NT2/D1 (cell line): ENCODE measurements at regions not wholly inside any gene's neighbourhood (a gene's known extent, or its start where the extent isn't known, plus 50 kb on each side); places are given as distances from the start of the nearest gene placed in this dataset.

Experiments
- DNase-seq: peaks from one replicate; pipeline ENCODE4 v3.0.0-alpha.2; 2011; ENCODE audit warnings: low read depth, low spot score
- H3K27me3 ChIP-seq: 2 replicates; pipeline ENCODE4 v1.6.0; 2011; ENCODE audit warnings: mild to moderate bottlenecking; ENCODE audit not compliant: insufficient read length, insufficient read depth
- H3K36me3 ChIP-seq: 2 replicates; pipeline ENCODE4 v1.6.1; 2011; ENCODE audit warnings: mild to moderate bottlenecking, low read length, mixed read lengths; ENCODE audit not compliant: insufficient read depth, insufficient read length
- H3K4me1 ChIP-seq: 2 replicates; pipeline ENCODE4 v1.5.1; 2011; ENCODE audit not compliant: insufficient read depth, insufficient read length
- H3K4me3 ChIP-seq: 2 replicates; pipeline ENCODE4 v1.5.1; 2011; ENCODE audit warnings: low read depth; ENCODE audit not compliant: insufficient read length
- H3K9ac ChIP-seq: 2 replicates; pipeline ENCODE4 v1.6.0; 2011; ENCODE audit warnings: low read depth; ENCODE audit not compliant: insufficient read length
- H3K9me3 ChIP-seq: 2 replicates; pipeline ENCODE4 v1.5.1; 2011; ENCODE audit warnings: mild to moderate bottlenecking, low read length; ENCODE audit not compliant: insufficient read depth
- SUZ12 ChIP-seq: IDR thresholded peaks from 2 replicates; pipeline ENCODE4 v1.6.1; 2011; ENCODE audit not compliant: insufficient read length, insufficient read depth; ENCODE audit errors: extremely low read depth
- YY1 ChIP-seq: IDR thresholded peaks from 2 replicates; pipeline ENCODE4 v1.6.1; 2011; ENCODE audit not compliant: insufficient read length, insufficient read depth
- ZNF274 ChIP-seq: IDR thresholded peaks from 2 replicates; pipeline ENCODE4 v1.6.1; 2011; ENCODE audit warnings: mild to moderate bottlenecking, low read depth, low read length

GRCh38 chr4:122259849-122260248 lies 107.7 kb downstream of the BLTP1 start:
- Histone ChIP-seq H3K27me3 (no peaks in the 10 kb centered on the region), H3K4me3 (no peak overlapping the region), H3K9ac (no peak overlapping the region), H3K9me3 (no peaks in the 10 kb centered on the region), H3K4me1 (no peaks in the 10 kb centered on the region), H3K36me3 (peaks cover 48% of the 10 kb centered on the region)
- TF ChIP-seq ZNF274 (no peak), SUZ12 (no peak)
- DNase-seq: no peak

DNA sequence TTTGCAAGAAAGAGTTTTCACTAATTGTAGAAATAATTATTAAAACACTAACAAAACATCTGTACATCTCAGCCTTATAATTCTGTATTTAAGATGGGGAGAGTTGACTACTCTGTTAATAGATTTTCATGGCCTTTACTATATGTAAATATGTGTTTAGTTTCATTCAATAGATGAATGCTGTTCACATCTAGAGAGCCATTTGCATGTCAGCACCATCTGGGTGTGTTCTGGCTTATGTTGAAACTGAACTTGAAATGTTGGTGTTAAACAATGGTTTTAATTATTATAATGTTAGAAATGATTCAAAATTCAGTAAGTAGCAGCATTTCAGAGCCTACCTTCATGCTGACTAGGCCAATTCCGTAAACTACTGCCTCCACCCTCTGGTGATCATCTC lies 102.5 kb upstream of the ADAD1 start:
- H3K4me3 ChIP-seq: no peak overlapping the region
- H3K4me1 ChIP-seq: no peaks in the 10 kb centered on the region
- H3K9ac ChIP-seq: no peak overlapping the region
- peaks cover 20% of the 10 kb centered on the region for H3K36me3 ChIP-seq
- DNase-seq: no peak
- H3K9me3 ChIP-seq: no peaks in the 10 kb centered on the region
- TF ChIP-seq SUZ12 (no peak), YY1 (no peak), ZNF274 (no peak)
- H3K27me3 ChIP-seq: no peaks in the 10 kb centered on the region

DNA sequence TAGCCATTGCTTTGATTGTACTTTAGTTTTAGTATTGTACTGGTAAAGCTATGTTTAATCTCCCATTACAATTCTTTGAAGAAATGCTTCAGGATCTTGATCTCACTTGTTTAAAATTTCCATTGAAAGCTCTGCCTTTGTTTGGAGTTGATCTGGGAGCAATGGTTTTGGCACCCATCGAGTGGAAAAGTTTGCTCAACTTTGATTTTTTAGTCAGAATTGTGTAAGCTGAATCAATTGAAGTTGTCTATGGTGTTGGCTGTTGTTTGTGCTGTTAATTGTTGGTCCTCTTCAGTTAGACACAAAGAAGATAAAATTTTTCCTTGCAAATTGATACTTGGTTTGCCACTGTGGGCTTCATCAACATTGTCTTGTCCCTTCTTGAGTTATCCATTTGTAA lies 99.8 kb upstream of the ADAD1 start:
- DNase-seq: no peak
- peaks cover 16% of the 10 kb centered on the region for H3K36me3 ChIP-seq

GRCh38 chr4:122279670-122280069 lies 99.1 kb upstream of the ADAD1 start:
- Histone ChIP-seq H3K36me3 (peaks cover 16% of the 10 kb centered on the region), H3K9me3 (no peaks in the 10 kb centered on the region), H3K9ac (no peak overlapping the region), H3K4me1 (no peaks in the 10 kb centered on the region), H3K27me3 (no peaks in the 10 kb centered on the region), H3K4me3 (no peak overlapping the region)
- no peak for TF ChIP-seq ZNF274
- no peak for TF ChIP-seq YY1
- TF ChIP-seq SUZ12: no peak
- no peak for DNase-seq

More for the DNA sequence above, 99.8 kb upstream of the ADAD1 start:
- Histone ChIP-seq H3K4me1 (no peaks in the 10 kb centered on the region), H3K9me3 (no peaks in the 10 kb centered on the region), H3K4me3 (no peak overlapping the region), H3K27me3 (no peaks in the 10 kb centered on the region), H3K9ac (no peak overlapping the region)
- TF ChIP-seq YY1: no peak
- TF ChIP-seq SUZ12: no peak
- no peak for TF ChIP-seq ZNF274

- H3K4me1 ChIP-seq: no peaks in the 10 kb centered on the region
- H3K9ac ChIP-seq: no peak overlapping the region
- H3K9me3 ChIP-seq: no peaks in the 10 kb centered on the region
- H3K27me3 ChIP-seq: no peaks in the 10 kb centered on the region
- no peak overlapping the region for H3K4me3 ChIP-seq
- H3K36me3 ChIP-seq: peaks cover 20% of the 10 kb centered on the region
- TF ChIP-seq YY1 (no peak), ZNF274 (no peak), SUZ12 (no peak)
- DNase-seq: no peak
Measured at GRCh38 chr4:122285285-122285684, 93.5 kb upstream of the ADAD1 start.

DNA sequence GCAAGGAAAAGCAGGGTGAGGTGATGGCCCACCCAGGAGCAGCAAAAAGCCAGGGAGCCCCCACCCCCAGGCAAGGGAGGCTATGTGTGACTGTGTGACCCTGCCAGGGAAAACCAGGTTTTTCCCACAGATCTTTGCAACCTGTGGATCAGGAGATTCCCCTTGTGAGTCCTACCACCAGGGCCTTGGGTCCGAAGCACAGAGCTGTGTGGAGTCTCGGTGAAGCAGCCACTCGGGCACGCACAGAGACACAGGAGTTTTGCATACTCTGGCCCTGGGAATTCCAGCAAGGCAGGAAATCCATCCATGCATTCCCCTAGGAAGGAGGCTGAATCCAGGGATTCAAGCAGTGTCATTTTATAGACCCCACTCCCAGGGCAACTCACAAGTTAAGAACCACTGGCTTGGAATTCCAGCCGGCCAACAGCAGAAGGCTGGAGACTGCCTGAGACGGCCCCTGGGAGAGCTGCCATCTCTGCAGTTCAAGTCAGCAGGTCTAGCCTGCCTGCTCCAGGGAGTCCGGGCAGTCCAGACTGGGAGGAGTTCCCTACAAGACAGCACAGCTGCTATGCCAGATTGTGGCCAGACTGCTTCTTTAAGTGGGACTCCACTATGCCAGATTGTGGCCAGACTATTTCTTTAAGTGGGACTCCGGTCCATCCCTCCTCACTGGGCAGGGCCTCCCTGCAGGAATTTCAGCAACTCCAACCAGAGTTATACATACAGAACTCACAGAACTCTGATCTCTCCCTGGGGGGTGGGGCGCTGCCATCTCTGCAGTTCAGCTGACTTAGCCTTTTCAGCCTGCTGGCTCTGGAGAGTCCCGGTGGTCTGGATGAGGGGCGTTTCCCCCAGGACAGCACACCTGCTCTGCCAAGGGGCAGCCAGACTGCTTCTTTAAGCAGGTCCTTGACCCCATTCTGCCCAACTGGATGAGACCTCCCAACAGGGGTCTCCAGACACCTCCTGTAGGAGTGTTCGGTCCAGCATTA lies 85.1 kb upstream of the ADAD1 start:
- peaks cover 20% of the 10 kb centered on the region for H3K36me3 ChIP-seq
- no peaks in the 10 kb centered on the region for H3K4me1 ChIP-seq
- no peak for DNase-seq
- H3K9me3 ChIP-seq: no peaks in the 10 kb centered on the region
- H3K27me3 ChIP-seq: no peaks in the 10 kb centered on the region
- TF ChIP-seq ZNF274: no peak
- TF ChIP-seq YY1: no peak
- no peak for TF ChIP-seq SUZ12
- no peak overlapping the region for H3K4me3 ChIP-seq
- no peak overlapping the region for H3K9ac ChIP-seq

GRCh38 chr4:122297694-122298093 lies 81.1 kb upstream of the ADAD1 start:
- DNase-seq: no peak
- TF ChIP-seq SUZ12 (no peak), ZNF274 (no peak), YY1 (no peak)

More at GRCh38 chr4:122297694-122298093, 81.1 kb upstream of the ADAD1 start:
- no peaks in the 10 kb centered on the region for H3K27me3 ChIP-seq
- peaks cover 16% of the 10 kb centered on the region for H3K36me3 ChIP-seq
- H3K9me3 ChIP-seq: no peaks in the 10 kb centered on the region
- no peak overlapping the region for H3K9ac ChIP-seq
- H3K4me1 ChIP-seq: no peaks in the 10 kb centered on the region
- no peak overlapping the region for H3K4me3 ChIP-seq
